ENCODE measurements at regions not wholly inside any gene's neighbourhood (a gene's known extent, or its start where the extent isn't known, plus 50 kb on each side); places are given as distances from the start of the nearest gene placed in this dataset.

- TF ChIP-seq CTCF (IDR thresholded peaks at IDR 0.05; ENCODE audit: poor library complexity, severe bottlenecking) = no peak
- Histone ChIP-seq H3K9me3 (ENCODE audit: severe bottlenecking) (no peaks in the 10 kb centered on the region), H3K27me3 (ENCODE audit: insufficient read depth, poor library complexity, severe bottlenecking) (no peaks in the 10 kb centered on the region), H3K36me3 (ENCODE audit: low read depth) (no peaks in the 10 kb centered on the region), H3K27ac (ENCODE audit: poor library complexity, severe bottlenecking) (no peak overlapping the region), H3K4me3 (ENCODE audit: severe bottlenecking) (no peak overlapping the region), H3K4me1 (ENCODE audit: insufficient read depth, poor library complexity, severe bottlenecking) (no peaks in the 10 kb centered on the region)
- no peak for DNase-seq (ENCODE audit: low spot score)
- ATAC-seq (ENCODE audit: low read depth) = no peak
Measured at GRCh38 chr5:28505121-28505520, 1466.7 kb upstream of the CDH9 start.

GRCh38 chr5:28500511-28500910, 1462.1 kb upstream of the CDH9 start:
- H3K27me3 ChIP-seq (ENCODE audit: insufficient read depth, poor library complexity, severe bottlenecking) = no peaks in the 10 kb centered on the region
- H3K9me3 ChIP-seq (ENCODE audit: severe bottlenecking) = no peaks in the 10 kb centered on the region
- ATAC-seq (ENCODE audit: low read depth) (no peak), DNase-seq (ENCODE audit: low spot score) (no peak)
- no peaks in the 10 kb centered on the region for H3K36me3 ChIP-seq (ENCODE audit: low read depth)
- no peak for TF ChIP-seq CTCF (IDR thresholded peaks at IDR 0.05; ENCODE audit: poor library complexity, severe bottlenecking)
- H3K27ac ChIP-seq (ENCODE audit: poor library complexity, severe bottlenecking) = no peak overlapping the region
- peaks cover 9% of the 10 kb centered on the region for H3K4me1 ChIP-seq (ENCODE audit: insufficient read depth, poor library complexity, severe bottlenecking)
- H3K4me3 ChIP-seq (ENCODE audit: severe bottlenecking) = no peak overlapping the region

GRCh38 chr5:28499766-28500290, 1461.4 kb upstream of the CDH9 start:
- H3K4me3 ChIP-seq (ENCODE audit: severe bottlenecking) = no peak overlapping the region
- peaks cover 10% of the 10 kb centered on the region for H3K4me1 ChIP-seq (ENCODE audit: insufficient read depth, poor library complexity, severe bottlenecking)
- TF ChIP-seq CTCF (IDR thresholded peaks at IDR 0.05; ENCODE audit: poor library complexity, severe bottlenecking) = no peak
- H3K9me3 ChIP-seq (ENCODE audit: severe bottlenecking) = no peaks in the 10 kb centered on the region
- no peak overlapping the region for H3K27ac ChIP-seq (ENCODE audit: poor library complexity, severe bottlenecking)
- ATAC-seq (ENCODE audit: low read depth) (peak; percentile 84), DNase-seq (ENCODE audit: low spot score) (no peak)
- H3K27me3 ChIP-seq (ENCODE audit: insufficient read depth, poor library complexity, severe bottlenecking) = no peaks in the 10 kb centered on the region
- H3K36me3 ChIP-seq (ENCODE audit: low read depth) = no peaks in the 10 kb centered on the region

- no peaks in the 10 kb centered on the region for H3K27me3 ChIP-seq (ENCODE audit: insufficient read depth, poor library complexity, severe bottlenecking)
- ATAC-seq (ENCODE audit: low read depth) (peak; percentile 68), DNase-seq (ENCODE audit: low spot score) (no peak)
- TF ChIP-seq CTCF (IDR thresholded peaks at IDR 0.05; ENCODE audit: poor library complexity, severe bottlenecking) = no peak
- no peak overlapping the region for H3K27ac ChIP-seq (ENCODE audit: poor library complexity, severe bottlenecking)
- no peaks in the 10 kb centered on the region for H3K9me3 ChIP-seq (ENCODE audit: severe bottlenecking)
- peaks cover 10% of the 10 kb centered on the region for H3K4me1 ChIP-seq (ENCODE audit: insufficient read depth, poor library complexity, severe bottlenecking)
- no peaks in the 10 kb centered on the region for H3K36me3 ChIP-seq (ENCODE audit: low read depth)
- H3K4me3 ChIP-seq (ENCODE audit: severe bottlenecking) = no peak overlapping the region
Measured at GRCh38 chr5:28495876-28496275, 1457.5 kb upstream of the CDH9 start.

- Histone ChIP-seq H3K4me3 (ENCODE audit: severe bottlenecking) (no peak overlapping the region), H3K36me3 (ENCODE audit: low read depth) (no peaks in the 10 kb centered on the region), H3K27ac (ENCODE audit: poor library complexity, severe bottlenecking) (no peak overlapping the region), H3K4me1 (ENCODE audit: insufficient read depth, poor library complexity, severe bottlenecking) (peaks cover 10% of the 10 kb centered on the region), H3K27me3 (ENCODE audit: insufficient read depth, poor library complexity, severe bottlenecking) (no peaks in the 10 kb centered on the region), H3K9me3 (ENCODE audit: severe bottlenecking) (no peaks in the 10 kb centered on the region)
- DNase-seq (ENCODE audit: low spot score) (no peak), ATAC-seq (ENCODE audit: low read depth) (no peak)
- no peak for TF ChIP-seq CTCF (IDR thresholded peaks at IDR 0.05; ENCODE audit: poor library complexity, severe bottlenecking)
Measured at GRCh38 chr5:28493456-28493855, 1455.1 kb upstream of the CDH9 start.
